SK-N-DZ (cell line): ENCODE measurements at regions not wholly inside any gene's neighbourhood (a gene's known extent, or its start where the extent isn't known, plus 50 kb on each side); places are given as distances from the start of the nearest gene placed in this dataset.

Source experiments
- DNase-seq: peaks from one replicate; pipeline ENCODE4 v3.0.0-alpha.2; 2015; ENCODE audit warnings: low spot score

DNA sequence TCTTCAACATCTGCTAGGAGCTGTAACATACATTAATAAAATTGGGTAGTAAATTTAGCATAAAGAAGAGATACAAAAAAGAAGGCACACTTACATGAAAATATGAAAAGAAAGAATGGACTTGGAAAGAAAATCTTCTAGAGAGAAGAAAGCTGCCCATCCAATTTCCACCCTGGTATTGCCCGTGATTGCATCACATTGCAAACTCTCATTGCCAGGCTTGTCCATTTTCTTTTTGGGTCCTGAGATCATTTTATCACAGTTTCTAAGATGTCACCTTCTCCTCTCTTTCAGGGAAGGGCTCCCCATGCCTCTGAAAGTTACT lies 321.5 kb downstream of the RND3 start:
- DNase-seq, result no peak

DNA sequence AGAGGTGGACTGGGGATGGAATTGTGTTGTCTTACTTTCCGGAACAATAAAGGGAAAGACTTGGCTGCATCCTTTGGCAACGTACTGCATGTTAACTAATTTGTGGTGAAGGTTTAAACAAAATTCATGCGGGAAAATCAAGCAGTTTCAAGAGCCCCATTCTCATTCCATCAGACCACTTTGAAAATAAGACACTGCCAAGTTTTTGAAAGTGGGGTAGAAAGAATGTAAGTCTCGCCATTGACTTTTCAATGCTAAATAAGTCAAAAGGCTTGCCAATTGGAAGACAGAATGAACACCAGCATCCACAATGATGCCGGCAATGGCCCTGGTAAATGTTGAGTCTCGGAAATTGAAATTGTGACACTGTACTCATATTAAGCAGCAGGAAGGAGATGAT lies 322.0 kb downstream of the RND3 start:
- DNase-seq, result no peak

DNA sequence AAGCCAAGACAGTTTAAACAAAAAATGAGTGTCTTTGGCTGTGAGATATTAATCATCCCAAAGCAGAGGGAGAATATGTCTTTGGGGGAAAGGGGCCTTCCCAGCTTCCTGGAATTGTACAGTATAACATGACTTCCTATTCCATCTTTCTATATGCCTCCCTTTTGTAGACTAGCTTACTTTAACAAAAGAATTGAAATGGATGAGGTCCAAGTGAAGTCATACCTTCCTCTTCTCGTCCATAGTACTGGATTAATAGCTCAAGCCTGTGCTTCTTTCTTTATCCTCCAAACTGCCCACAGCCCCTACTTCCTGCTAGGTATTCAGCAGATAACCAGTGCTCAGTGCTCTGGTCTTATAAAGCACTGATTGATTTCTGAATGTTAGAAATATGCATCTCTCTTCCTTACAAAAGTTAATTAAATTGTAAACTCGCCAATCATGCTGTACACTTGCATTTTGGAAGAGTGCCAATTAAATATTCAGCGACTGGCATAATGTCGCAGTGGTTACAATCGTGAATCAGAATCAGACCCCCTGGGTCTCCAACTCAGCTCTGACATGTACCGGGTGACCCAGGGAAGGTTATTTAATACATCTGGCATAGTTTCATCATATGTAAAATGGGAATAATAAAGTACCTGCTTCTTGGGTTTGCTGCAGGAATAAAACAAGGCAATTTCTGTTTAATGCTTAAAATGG lies 325.1 kb downstream of the RND3 start:
- no peak for DNase-seq

DNA sequence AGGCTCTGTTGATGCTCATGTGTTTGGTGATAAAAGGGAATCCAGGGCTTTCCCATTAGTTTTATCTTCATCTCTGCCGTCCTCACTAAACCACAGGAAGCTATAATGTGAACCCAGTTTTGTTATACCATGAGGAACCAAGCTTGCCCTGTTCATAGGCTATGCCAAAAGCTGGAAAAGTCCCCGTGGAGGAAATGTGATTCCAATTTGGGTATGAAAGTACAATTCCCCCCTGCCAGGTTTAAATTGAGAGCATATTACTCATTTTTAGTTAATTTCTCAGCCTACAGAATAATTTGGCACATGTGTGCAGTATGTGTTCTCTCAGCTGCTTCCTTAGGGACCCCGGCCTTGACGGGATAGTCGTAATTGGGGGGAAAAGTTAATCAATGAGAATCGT lies 327.4 kb downstream of the RND3 start:
- no peak for DNase-seq

DNA sequence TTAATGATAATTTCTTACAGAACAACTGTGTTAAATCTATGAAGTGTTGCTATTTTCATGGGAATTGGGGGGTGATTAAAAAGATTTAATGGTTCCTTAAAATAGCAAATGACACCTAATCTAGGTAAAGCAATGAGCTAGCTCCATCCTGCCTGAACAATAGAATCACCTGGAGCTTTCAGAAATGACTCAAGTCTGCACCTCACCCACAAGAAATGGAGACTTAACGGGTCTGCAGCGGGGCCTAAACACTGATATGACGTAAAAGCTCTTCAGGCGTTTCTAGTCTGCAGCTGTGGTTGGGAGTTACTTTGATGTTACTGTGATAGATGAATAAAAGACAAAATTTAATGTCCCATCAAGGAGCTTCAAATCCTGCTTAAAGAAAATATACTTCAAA lies 328.2 kb downstream of the RND3 start:
- no peak for DNase-seq

DNA sequence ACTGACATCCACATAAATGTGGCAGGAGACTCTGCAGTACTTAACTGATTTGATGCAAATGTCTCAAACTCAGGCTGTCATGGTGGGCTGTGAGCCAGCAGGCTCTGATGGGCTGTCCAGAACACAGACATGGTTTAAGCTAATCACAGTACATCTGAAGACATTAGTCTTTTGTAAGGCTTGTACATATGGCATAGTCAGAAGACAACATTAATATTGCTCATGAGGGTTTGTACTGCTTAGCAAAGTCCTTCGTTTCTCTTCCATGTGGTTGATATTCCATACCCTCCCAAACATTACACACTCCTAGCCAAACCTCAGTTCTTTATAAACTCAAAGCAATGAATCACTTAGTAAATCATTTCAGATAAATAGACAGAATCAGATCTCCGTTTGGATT lies 330.6 kb downstream of the RND3 start:
- no peak for DNase-seq

DNA sequence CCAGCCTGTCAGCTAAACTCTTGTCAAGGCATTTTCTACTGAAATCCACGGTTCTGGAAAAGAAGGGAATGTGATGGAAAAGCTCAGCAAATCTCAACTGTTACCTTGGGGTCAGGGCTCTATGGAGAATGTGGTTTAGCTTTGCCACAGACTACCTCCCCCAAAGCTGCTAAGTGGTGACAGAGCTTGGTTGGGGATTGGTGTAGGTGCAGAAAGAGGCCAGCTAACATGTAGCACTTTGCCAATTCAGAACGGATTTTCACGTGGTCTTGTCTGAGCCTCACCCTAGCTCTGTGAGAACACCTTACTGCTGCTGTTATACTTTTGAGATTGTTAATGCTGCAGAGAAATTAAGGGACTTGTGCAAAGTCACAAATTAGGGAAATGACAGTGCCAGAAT lies 331.1 kb downstream of the RND3 start:
- no peak for DNase-seq

DNA sequence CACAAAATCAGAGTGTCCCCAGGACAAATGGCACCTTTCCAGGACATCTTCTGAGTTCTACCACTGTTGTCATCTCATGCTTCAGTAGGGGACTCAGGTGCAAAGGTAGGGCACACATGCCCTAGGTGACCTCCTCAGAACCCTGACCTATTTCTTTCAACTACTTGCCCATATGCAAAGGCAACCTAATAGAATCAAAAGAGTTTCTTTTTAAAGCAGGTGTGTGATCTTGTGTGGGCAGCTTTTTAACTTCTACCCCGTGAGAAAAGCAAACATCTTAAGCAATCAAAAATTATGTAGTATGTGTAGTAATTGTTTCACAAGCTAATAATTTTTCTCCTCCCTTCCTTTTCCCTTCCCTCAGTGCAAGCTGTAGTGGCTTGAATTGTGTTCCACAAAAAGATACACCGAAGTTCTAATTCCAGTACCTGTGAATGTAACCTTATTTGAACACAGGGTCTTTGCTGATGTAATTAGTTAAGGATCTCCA lies 333.1 kb downstream of the RND3 start:
- DNase-seq, result no peak

DNA sequence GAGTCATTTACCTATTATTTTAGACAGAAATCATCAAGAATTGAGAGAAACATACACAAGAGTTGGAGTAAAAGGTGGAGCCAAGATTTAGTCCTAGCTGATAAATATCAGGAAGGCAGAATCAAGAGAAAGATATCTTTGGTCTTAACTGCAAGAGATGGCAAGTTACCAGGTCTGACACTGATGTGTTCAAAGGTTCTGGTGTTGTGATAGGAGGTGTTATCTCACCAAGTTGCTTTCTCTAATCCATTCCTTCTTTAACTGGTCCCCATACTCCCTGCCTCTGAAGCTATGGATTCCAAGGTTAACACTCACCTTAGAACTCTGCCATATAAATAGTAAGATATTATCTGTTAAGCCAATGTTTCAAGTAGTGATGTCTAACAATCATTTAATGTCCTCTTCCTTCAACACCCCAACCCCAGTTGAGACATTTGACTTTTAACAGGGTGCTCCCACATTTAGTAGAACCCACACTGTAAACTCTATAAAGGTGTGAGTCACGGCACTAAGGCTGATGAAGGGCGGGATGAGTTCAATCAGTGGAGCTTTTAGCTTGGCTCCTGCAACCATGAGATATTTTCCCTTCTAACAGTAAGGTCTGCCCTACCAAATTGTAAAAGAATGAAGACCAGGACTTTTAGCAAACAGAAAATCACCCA lies 333.7 kb downstream of the RND3 start:
- DNase-seq, result no peak

DNA sequence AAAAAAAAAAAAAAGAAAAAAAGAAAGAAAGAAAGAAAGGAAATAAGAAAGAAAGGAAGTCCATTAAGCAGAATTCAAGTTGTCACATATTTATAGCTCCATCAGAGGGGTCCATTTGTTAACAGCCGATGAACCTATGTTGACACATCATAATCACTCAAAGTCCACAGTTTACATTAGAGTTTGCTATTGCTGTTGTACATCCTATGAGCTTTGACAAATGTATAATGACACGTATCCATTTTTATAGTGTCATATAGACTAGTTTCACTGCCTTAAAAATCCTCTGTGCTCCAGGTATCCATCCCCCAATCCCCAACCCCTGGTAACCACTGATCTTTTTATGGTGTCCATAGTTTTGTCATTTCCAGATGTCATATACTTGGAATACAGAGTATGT lies 335.2 kb downstream of the RND3 start:
- DNase-seq, result no peak

DNA sequence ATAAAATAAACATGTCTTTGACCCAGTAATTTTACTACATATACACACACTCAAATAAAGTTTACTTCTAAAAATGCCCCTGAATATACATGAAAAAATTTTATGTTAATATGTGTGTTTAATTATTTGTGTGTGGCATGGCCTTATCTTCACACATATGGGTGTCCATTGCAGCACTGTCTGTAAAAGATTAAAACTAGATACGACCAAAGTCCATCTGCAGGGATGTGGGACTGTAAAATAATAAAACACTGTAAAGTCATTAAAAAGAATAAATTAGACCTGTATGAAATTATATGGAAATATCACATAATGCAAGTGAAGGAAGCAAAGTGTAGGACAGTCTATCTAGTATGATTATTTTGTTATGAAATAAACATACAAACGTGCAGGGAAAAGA lies 337.3 kb downstream of the RND3 start:
- DNase-seq, result no peak

DNA sequence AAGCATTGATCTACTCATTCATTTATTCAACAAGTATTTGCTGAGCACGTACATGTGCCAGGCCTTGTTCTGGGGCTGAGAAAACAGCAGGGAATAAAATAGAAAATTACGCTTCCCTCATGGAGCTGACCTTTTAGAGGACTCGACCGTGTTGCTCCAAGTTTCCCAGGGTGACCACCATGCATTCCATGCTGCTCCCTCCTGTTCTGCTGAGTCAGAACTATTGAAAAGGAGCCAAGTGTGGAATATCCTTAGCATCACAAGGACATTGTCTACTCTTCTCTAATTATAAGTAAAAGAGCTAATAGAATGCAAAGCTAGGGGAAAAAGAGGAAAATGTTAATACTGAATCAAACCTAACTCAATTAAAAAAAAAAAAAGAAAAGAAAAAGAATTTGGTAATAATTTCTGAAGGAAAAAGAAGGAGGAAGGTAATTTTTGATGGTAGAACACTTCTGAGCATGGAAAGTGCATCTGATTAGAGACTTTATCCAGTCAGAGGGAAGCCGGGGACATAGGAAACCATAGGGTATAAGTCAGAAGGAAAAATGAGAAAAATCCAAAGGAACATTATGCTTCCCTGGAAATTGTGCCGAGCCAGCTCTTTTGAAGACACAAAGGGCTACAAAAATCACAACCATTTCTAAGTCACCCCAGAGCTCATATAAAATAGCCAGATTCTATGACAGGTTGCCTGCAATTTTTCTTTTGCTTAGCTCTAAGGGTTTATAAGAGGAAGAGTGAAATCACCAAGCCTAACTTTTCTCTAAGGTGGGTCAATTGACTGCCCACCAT lies 339.4 kb downstream of the RND3 start:
- no peak for DNase-seq

DNA sequence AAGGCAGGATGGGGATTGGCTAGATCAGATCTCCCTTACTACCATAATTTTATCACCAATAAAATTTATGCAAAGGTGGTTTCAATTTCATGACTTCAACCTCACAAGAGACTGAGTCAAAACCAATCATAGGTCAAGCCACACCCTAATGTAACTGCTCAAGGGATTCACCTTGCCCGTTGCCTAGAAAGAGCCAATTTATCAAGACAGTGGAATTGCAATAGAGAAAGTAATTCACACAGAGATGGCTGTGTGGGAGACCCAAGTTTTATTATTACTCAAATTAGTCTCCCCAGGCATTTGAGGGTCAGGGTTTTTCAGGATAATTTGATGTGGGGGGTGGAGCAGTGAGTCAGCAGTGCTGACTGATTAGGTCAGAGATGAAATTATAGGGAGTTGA lies 340.6 kb downstream of the RND3 start:
- no peak for DNase-seq

DNA sequence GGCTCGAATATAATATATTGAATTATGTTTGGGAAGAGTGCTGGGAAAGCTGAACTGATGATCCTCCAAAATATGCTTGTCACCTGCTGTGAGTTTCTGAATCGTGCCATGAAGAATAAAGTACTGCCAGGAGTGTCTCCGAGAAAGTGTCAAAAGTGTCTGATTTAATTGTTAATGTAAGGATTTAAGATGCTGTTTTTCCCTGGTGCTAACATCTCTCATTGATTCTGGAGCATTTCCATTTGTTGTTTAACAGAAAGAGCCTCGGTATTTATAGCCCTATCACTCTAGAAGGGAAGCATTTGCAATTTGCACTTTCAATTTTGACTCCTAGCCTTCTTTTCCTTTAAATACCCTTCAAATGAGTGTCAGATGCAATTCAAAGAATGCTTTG lies 342.2 kb downstream of the RND3 start:
- no peak for DNase-seq

DNA sequence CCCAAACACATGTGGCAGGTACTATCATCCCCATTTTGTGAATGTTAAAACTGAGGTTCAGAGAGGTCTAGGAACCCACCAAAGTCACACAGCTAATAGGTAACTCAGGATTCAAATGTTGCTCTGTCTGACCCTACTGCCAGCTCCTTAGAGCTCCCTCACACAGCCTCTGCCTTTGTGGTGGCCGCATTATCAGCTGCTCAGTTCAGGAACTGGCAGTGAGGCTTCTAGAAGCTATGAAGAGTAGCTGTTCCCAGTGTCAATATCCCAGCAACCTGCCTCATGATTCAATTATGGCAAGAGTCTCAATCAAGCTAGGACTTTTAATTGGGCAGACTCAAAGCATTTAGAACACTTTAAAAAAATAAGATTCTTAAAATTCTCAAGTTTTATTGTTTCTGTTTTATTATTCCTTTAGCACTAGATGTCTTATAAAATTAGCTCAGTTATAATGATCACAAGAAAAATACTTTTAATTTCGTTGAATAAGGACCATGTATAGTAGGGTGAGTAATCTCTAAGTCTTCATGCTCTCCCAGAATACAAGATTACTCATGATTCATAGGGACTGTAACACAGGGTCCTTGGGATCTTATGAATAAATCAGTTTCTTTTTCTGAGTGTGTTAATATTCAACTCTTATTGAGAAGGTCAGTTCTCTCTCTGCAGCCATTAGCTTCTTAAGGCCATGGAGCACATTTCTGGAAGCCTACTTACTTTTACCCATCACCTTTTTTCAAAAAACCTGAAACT lies 342.7 kb downstream of the RND3 start:
- no peak for DNase-seq

DNA sequence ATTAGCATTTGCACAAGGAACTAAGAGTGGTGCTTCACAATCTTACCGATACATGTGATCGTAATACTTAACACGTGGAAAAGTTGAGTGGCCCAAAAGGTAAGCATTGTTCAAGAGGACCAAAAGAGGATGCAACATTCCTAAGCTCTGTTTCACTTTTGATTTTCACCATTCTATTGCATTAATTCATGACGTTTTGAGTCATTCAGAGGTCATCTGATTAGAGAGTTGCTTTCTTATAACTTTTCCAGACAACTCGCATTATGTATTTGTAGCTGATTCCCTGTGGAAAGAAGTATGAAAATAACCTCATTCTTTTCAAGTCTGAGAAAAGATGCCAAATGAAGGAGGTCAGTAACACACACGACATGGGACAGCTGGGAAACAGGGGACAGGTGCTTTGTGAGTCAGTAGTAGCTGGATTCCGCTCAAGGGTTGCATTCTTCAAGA lies 344.4 kb downstream of the RND3 start:
- no peak for DNase-seq

DNA sequence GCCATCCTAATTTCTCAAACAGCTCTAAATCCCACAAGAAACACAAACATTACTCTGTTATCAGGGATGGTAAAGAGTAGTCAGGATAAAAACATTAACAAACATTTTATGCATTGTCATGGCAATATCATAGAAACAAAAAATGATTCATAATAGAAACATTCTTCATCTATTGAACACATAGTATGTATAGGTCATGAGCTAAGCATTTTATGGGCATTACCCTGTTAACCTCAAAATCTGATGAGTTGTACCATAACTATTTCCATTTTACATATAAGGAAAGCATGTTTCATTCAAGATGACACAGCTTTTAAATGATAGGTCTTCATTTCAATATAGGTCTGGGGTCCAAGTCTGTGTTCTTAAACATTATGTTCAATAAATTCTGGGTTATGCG lies 344.9 kb downstream of the RND3 start:
- no peak for DNase-seq

DNA sequence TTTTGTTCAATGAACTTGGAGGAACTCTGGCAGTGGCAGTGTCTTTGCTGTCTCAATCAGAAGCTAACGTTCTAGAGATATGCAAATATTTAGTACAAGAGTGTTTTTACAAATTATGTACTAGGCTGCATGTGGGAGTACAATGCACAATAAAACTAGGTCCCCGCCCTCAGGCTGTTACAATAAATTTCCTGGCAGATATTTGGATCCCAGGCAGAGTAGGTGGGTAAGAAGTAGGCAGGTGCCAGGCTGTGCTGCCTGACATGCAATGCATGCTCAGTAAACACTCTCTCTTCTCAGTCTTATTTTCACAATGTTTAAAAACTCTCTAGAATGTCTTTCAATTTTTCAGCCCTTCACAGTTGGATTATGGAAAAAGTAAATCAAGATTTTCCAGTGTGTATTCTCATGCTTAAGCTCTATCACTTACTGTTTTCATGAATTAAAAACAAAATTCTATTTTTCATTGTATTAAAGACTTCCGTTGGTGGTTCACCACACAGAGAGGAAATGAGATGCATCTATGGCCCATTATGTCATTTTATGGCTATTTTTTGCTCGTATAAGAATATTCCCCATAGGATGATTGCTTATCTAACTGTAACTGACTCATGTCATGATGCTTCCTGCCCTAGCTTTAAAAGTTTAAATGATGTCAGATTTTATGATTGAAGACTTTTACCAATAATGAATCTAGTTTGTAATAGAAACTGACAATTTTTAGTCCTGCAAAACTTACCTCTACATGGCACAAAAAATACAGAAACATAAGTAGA lies 346.1 kb downstream of the RND3 start:
- no peak for DNase-seq

DNA sequence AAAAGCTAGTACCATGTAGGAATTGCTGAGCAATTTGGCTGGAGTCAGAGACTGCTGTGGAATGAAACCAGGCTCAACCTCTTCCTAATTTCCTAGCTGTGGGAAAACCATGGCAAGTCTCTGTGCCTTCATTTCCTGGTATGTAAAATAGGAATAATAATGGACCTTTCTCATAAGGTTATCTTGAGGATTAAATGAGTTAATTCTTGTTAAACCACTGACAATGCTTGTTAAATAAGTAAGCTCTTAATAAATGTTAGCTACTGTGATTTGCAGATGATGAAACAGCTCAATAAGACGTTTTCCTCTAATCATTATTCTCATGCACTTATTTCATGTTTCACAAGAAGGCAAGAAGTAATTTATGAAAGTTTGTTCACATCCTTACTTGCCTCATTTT lies 346.7 kb downstream of the RND3 start:
- no peak for DNase-seq

DNA sequence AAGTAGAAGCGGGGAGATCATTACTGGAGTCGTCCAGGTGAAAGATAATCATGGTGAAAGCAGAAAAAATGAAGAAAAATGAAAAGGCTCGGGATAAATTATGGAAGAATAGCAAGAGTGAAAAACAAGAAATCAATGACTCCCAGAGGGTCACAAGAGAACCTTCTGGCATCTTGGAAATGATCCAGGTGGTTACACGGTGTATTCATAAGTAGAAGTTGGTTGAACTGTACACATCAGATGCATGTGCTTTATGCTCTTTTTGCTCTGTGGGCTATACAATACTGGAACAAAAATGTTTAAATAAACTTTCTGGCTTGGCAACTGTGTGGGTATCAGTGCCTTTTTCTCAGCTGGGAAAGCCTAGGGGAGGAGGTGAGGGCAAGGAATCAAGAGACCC lies 348.9 kb downstream of the RND3 start:
- no peak for DNase-seq

DNA sequence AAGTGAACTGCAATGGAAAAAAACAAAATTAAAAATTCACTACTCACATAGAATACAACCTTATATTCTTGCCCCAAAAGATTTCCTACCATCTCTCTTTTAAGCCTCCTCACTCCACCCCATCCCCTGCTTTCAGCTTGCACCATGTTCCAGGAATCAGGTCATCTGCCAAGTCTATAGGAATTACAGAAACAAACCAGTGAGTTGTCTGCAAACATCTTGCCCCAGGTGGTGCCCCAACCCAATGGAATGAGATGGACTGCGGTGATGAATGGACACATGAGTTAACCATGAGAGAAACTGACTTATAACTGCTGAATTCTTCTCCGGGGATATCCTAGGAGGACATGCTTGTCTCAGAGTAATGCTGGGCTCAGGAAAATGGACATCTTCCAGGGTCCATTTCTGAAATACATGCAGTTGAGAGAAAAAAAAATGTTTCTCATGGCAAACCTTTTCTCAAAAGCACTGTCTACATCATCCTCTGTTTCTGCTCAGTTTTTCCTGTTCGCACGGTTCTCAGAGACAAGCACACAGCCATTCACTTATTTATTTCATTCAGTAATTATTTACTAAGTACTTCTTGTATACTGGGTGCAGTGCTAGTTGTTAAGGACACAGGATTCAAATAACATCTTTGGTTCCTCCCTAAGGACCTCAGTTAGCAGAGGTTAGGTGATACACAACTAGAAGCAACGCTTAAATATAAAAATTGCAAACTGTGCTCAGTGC lies 350.0 kb downstream of the RND3 start:
- no peak for DNase-seq
